ENCODE measurements at regions not wholly inside any gene's neighbourhood (a gene's known extent, or its start where the extent isn't known, plus 50 kb on each side); places are given as distances from the start of the nearest gene placed in this dataset.

GRCh38 chr20:10792291-10792690, 118.5 kb upstream of the JAG1 start:
- TF ChIP-seq, protein P1, sequence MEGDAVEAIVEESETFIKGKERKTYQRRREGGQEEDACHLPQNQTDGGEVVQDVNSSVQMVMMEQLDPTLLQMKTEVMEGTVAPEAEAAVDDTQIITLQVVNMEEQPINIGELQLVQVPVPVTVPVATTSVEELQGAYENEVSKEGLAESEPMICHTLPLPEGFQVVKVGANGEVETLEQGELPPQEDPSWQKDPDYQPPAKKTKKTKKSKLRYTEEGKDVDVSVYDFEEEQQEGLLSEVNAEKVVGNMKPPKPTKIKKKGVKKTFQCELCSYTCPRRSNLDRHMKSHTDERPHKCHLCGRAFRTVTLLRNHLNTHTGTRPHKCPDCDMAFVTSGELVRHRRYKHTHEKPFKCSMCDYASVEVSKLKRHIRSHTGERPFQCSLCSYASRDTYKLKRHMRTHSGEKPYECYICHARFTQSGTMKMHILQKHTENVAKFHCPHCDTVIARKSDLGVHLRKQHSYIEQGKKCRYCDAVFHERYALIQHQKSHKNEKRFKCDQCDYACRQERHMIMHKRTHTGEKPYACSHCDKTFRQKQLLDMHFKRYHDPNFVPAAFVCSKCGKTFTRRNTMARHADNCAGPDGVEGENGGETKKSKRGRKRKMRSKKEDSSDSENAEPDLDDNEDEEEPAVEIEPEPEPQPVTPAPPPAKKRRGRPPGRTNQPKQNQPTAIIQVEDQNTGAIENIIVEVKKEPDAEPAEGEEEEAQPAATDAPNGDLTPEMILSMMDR (IDR thresholded peaks at IDR 0.05), result no peak
- TF ChIP-seq POLR2AphosphoS5 (IDR thresholded peaks at IDR 0.05), result no peak
- no peak for TF ChIP-seq POLR2A (IDR thresholded peaks at IDR 0.05)

Measured in sigmoid colon (tissue), 4 donors.